HG03097 (cell line): ENCODE measurements at regions not wholly inside any gene's neighbourhood (a gene's known extent, or its start where the extent isn't known, plus 50 kb on each side); places are given as distances from the start of the nearest gene placed in this dataset.

Experiments used
- ATAC-seq: cut with Tn5 transposase; IDR thresholded peaks from one replicate; pipeline ENCODE4 v1.9.1; 2021; ENCODE audit not compliant: unreplicated experiment, low FRiP score

GRCh38 chr14:101116065-101116464 lies 212.5 kb upstream of the RTL1 start:
- no peak for ATAC-seq

DNA sequence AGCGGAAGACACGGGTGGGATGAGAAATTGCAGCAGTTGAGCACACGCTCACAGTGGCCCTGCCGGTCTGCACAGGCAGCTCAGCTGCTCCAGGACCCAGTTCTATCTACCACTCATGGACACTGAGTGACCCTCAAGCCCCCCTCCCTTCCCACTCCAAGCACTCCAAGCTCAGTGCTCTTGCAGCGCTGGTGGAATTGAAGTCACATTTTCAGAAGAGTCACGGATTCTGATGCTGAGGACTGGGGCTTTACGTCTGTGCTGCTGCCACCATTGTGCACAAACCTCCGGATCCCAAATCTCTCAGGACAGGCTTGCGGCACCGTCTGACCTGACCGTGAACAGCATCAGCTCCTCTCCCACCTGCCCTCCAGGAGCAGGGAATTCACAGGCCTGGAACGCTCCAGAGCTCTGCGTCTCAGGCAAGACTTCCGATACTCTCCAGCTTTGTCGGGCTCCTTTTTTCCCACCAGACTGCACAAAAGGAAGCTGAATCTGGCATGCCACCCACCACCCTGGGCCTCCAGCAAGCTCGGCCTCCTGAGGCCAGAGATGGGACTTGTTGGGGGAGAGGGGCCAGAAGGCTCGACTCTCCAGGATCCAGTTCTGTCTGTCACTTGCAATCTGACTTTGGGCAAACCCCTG lies 213.1 kb upstream of the RTL1 start:
- ATAC-seq = no peak

DNA sequence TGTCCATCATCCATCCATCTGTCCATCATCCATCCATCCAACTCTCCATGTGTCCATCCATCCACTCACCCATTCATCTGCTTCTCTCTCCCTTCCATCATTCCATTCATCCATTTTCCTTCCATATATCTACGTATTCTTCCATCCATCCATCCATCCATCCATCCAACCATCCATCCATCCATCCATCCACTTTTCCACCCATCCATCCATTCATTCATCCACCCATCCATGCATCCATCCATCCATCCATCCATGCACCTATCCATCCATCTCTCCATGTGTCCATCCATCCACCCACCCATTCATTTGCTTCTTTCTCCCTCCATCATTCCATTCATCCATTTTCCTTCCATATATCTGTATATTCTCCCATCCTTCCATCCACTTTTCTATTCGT lies 214.0 kb upstream of the RTL1 start:
- ATAC-seq = no peak

DNA sequence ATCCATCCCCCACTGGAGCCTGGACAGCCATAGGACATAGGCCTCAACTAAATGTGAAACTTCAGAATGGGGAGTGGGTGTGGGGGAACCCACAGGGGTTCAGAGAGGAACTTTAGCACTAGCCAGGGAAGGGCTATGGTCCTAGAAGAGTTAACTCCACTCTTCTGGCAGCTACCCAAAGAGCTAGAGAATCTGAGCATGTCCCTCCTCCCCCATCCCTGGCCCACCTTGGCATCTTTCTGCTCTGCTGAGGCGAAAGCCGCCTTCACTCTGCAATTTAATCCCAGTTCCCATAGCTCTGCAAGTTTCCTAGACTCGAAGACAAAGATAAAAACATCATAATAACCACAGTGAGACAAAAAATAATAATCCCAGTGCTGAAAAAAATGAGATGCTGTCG lies 214.7 kb upstream of the RTL1 start:
- ATAC-seq = no peak

GRCh38 chr14:101118746-101119591 lies 215.4 kb upstream of the RTL1 start:
- ATAC-seq = no peak

DNA sequence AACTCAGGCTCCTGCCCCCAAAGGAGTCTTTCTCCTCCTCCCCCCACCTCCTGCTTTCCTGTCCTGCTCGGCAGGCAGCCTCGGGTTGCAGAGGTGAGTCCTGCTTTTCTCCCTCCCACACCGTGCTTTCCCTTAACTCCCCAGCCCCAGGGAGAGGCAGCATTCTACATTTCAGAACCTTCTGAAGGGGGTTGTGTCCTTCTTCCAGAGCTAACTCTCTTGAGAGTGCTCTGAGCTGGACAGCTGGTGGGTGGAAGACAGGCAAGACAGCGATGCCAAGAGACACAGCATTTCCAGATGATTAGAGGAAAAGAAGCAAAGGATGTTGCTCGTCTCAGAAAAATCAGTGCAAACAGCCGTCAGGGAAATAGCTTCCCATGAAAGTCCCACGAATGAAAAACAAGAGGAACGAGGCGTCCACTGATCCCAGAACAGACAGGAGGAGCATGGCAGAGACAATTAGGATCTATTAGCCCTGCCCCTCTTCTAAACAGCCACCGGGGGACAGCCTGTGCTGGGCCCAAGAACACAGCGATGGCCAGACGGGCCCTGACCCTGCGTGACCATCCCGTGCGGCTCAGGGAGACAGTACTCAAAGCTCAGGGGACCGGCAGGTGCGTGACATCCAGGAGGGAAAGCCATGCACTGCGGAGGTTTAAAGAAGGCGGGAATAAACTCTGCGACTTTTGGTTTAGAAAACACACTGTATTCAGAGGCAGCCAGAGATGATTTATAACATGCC lies 216.5 kb upstream of the RTL1 start:
- no peak for ATAC-seq

DNA sequence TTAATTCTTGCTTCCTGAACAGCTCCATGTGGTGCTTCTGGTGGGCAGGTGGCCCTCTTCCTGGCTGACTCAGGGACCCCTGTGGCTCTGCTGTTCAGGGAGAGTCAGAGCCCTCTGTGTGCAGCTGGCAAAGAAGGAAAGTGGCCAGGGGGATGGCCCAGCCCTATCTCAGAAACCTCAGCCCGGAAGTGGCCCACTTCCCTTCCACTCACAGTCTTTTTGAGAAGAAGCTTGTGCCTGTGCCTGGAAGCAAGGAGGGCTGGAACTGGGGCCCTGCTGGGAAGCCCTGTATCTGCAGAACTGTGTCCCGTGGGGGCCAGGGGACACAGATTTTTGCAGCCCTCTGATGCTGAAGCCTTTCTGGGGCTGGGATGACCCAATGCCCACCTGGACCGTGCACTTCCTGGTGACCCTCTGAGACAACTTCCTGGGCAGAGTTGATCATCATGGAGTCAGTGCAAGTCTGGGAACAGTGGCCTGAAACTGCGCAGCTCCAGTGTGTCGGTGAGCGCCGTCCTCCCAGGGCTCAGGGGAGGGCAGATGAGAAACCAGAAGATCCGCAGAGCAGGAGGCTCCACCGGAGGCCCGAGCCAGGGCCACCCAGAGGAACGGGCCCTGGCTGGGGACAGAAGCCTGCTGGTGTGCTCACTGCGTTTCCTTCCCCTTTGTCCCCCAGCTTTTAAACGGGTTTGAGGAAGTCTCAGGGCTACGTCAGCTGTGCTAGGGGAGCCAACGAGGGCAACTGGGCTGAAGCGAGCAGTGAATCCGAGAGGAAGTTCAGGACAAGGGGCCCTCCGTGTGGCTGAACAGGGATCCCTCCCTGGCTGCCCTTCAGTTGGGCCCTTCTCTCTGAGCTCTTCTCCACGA lies 217.4 kb upstream of the RTL1 start:
- ATAC-seq = no peak

- no peak for ATAC-seq
These were observed 218.1 kb upstream of the RTL1 start for GRCh38 chr14:101121508-101122139.

DNA sequence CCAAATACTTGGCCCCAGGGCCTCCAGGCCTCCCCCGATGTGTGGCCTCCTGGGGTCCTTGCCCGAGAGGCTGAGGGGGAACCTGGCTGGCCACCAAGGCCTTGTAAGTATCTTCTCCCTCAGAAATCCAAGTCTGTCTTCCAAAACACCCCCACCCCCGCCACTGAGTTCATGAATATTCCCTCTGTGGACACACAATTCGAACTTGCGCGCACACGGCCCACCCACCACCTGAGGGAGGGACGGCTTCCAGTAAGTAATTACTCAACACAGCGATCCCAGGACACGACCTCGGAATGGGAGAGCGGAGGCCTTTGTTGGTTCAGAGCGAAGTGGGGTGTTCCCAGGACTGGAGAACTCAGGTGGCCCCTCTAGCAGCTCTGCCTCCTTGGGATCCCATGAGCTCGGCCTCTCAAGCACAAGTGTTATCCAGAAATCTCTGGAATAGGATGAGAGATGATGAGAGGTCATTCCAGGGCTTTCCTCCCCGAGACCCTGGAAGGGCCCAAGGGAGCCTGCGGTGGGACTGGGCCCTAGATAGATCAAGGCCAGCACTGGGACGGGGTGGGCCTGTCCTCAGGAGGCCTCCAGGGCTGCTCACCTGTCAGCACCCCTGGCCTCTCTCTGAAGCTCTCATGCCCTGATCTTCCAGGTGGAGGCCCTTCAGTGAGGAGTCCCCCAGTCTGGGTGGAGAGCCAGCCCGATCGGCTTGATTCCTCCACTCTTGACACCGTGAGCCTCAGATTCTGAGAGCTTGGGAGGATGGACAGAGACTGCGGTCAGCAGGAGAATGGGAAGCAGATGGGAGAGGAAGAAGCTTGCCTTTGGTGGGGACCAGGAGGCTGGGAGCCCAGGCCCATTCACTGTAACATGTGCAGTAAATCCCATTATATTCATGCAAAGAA lies 219.0 kb upstream of the RTL1 start:
- ATAC-seq = no peak

DNA sequence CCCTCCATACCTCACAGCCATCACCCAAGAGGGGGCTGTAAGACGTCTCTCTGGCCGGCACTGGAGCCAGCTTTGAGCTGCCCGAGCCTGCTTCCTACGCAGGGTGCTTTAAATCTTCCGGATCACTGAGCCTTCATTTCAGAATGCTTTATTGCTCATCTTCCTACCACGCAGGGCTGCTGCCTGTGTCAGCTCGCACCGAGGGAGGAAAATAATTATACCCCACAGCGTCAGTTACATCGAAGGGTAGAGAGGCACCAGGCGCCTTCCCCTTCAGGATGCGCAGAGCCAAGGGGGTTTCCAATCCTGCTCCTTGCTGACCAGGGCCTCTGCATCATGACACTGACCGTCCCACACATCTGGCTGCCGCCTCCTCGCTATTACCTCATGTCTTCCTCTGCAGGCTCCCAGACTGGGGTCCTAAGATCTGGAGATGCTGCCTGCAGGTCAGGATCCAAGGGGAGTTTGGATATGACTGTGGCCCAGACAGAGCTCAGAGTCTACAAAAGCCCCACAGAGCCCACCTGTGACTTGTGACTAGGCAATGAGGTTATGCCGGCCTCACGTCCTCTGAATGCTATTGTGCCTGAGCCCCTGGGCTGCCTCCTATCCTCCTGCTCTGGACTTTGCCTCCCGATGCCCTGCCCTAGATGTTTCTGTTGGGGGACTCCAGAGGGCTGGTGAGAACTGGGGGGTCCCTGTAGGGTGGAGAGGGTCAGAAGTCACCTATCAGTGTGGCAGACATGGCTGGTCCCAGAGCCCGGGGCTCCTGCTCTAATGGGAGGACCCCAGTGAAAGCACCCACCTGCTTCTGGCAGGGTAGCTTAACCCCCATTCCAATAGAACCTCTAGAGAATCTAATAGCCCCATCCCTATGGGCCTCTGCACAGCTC lies 220.3 kb upstream of the RTL1 start:
- no peak for ATAC-seq

GRCh38 chr14:101124815-101125214 lies 221.3 kb upstream of the RTL1 start:
- no peak for ATAC-seq

DNA sequence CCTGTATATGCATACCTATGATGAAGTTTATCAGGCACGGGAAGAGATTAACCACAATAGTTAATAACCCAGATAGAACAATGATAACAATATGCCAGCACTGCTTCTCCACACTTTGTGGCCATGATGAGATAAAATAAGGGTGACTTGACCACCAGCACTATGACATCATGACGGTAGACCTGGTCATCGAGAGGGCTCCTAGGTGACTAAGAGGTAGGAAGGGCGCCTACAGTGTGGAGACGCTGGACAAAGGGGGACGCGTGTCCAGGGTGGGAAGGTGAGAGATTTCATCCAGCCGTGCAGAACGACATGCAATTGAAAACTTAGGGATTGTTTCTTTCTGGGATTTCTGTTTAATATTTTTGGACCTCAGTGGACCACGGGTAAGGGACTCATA lies 221.8 kb upstream of the RTL1 start:
- no peak for ATAC-seq

DNA sequence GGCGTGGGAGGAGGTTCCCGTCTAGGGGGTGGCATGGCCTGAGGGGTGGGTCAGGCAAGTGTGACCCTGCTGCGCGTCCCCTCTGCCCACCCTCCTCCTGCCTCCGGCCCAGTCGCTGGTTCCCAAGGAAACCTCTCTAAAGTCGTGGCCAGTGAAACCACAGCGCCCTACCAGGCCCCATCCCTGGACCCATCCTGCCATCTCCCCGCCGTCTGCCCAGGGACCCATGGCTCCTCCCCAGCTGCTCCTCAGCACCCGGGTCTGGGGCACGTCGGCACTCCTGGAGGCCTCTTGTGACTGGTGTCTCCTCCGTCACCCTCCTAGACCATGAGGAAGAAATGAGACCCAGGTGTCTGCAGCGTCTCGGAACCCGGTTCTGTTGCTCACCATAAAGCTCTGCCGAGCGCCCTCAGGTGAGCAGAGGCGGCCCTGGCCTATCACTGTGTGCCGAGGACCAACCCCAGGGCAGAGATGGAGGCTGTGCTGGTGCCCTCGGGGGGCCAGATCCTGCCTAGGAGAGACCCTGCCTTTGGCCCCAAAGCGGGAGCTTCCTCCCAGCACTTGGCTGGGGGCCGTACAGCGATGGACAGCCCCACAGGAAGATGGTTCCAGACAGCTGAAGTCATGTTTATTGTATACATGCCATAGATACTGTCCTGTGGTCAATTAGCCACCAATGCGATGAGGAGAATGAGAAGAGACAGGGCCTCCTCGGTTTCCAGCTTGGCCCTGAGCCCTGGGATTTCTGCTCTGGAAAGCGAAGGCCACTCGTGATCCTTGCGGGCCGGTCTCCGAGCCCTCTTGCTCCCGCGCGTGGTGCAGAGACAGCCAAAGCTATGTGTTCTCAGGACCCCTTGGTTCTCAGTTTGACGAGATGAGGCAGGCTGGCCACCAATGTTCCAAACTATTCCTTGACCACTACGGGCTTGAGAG lies 222.5 kb upstream of the RTL1 start:
- no peak for ATAC-seq

- no peak for ATAC-seq
These were observed 223.2 kb upstream of the RTL1 start for GRCh38 chr14:101126731-101127130.

GRCh38 chr14:101127224-101127623 lies 223.7 kb upstream of the RTL1 start:
- no peak for ATAC-seq

DNA sequence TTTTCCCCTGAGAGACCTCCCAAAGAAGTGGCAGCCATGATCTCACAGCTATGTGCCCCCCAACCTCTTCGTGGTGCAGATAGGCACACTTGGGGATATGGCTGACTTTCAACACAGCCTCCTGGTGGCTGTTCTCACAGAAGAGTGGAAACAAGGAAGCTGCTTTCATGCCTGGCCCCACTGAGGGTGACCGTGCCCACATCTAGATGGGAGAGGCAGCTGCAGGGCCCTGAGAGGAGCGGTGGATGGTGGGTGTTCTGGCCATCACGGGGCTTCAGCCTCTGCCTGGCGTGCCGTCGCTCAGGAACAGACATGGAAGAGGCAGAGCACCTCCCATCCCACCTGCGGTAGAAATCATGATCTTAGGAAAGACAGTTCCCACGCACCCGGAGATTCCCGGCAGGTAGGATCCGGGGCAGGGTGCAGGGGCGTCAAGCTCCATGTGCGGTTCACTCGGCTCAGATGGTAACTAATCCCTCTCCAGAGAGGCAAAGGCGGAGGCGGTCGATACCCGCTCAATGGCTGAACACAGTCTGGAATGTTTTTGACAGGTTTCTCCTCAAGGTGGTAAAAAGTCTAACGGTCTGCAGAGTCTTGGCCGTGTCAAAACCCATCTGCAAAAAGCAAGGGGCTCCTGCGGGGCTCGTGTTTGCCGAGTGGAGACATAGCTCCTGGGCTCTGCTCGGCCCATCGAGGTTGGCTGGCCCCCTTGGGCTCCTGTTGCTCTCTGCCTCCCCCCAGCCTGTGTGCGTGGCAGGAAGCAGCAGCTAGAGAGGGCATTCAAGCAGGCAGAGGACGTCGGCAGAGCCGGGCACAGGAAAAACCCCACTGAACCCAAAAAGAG lies 225.2 kb upstream of the RTL1 start:
- no peak for ATAC-seq
